OCI-LY7 (cell line): ENCODE measurements at regions not wholly inside any gene's neighbourhood (a gene's known extent, or its start where the extent isn't known, plus 50 kb on each side); places are given as distances from the start of the nearest gene placed in this dataset.
A peak's percentile ranks its signal among the peaks of the same experiment; 100 is the strongest.

ENCODE experiments used
- BruUV-seq: library from RNA; stranded (reverse); fragments of 400-500 nt; replicated peaks from 2 replicates; lab custom pipeline; 2021; lab: Mats Ljungman, UMichigan
- CTCF ChIA-PET: fragments of 300-600 bp; sonication (Branson Sonifier 250); formaldehyde crosslinking; loops from one replicate; lab custom pipeline; 2022; ENCODE audit warnings: antibody characterized with exemption; ENCODE audit not compliant: unreplicated experiment; lab: Charles Lee
- POLR2A ChIA-PET: fragments of 300-600 bp; sonication (Branson Sonifier 250); formaldehyde crosslinking; loops from one replicate; lab custom pipeline; 2022; ENCODE audit warnings: antibody characterized with exemption; lab: Charles Lee
- DNase-seq: peaks from one replicate; pipeline ENCODE4 v3.0.0-alpha.2; 2015; ENCODE audit warnings: low spot score
- H2AFZ ChIP-seq: fragments of 200-600 bp; sonication (generic), shearing (Covaris generic); 2 replicates; pipeline ENCODE4 v1.6.1; 2014; ENCODE audit warnings: mild to moderate bottlenecking, antibody characterized with exemption, low read length, moderate library complexity
- H3K27ac ChIP-seq: fragments of 200-600 bp; sonication (generic); 2 replicates; pipeline ENCODE4 v1.5.1; 2014; ENCODE audit warnings: mixed run types, low read depth, mild to moderate bottlenecking, moderate library complexity, low read length, inconsistent platforms; ENCODE audit not compliant: poor library complexity, severe bottlenecking
- H3K36me3 ChIP-seq: fragments of 200-600 bp; sonication (generic); 2 replicates; pipeline ENCODE4 v1.6.1; 2014; ENCODE audit warnings: mild to moderate bottlenecking, antibody characterized with exemption, low read length, moderate library complexity, mixed read lengths; ENCODE audit not compliant: insufficient read depth
- H3K4me1 ChIP-seq: fragments of 200-600 bp; sonication (generic); 2 replicates; pipeline ENCODE4 v1.5.1; 2014; ENCODE audit warnings: mild to moderate bottlenecking, low read length; ENCODE audit not compliant: insufficient read depth, poor library complexity, severe bottlenecking
- H3K4me2 ChIP-seq: fragments of 200-600 bp; sonication (generic); 2 replicates; pipeline ENCODE4 v1.6.1; 2014; ENCODE audit warnings: mild to moderate bottlenecking, low read length
- H3K4me3 ChIP-seq: fragments of 200-600 bp; sonication (generic); 2 replicates; pipeline ENCODE4 v1.5.1; 2014; ENCODE audit warnings: mild to moderate bottlenecking, low read depth, low read length; ENCODE audit not compliant: poor library complexity, severe bottlenecking
- H3K79me2 ChIP-seq: fragments of 200-600 bp; sonication (generic); 2 replicates; pipeline ENCODE4 v1.6.1; 2016; ENCODE audit warnings: low read depth, mild to moderate bottlenecking, low read length, moderate library complexity, mixed read lengths; ENCODE audit not compliant: insufficient read depth
- H3K9me2 ChIP-seq: fragments of 200-600 bp; sonication (generic); 2 replicates; pipeline ENCODE4 v1.6.1; 2016; ENCODE audit warnings: mild to moderate bottlenecking, low read length, mixed read lengths; ENCODE audit not compliant: insufficient read depth
- H3K9me3 ChIP-seq: fragments of 200-600 bp; sonication (generic); 2 replicates; pipeline ENCODE4 v1.6.1; 2014; ENCODE audit warnings: mild to moderate bottlenecking, mixed run types, low read length, mixed read lengths
- H4K20me1 ChIP-seq: fragments of 200-600 bp; sonication (generic); 2 replicates; pipeline ENCODE4 v1.6.1; 2014; ENCODE audit warnings: mild to moderate bottlenecking, antibody characterized with exemption, low read length, moderate library complexity, mixed read lengths; ENCODE audit not compliant: insufficient read depth
- EZH2phosphoT487 ChIP-seq: fragments of 200-600 bp; sonication (generic); IDR thresholded peaks from 2 replicates; pipeline ENCODE4 v1.6.1; 2018; ENCODE audit warnings: low read depth, borderline replicate concordance, mild to moderate bottlenecking, mixed run types, antibody characterized with exemption, low read length, moderate library complexity, mixed read lengths
- intact Hi-C: fragments of 100-400 bp; cut with micrococcal nuclease; formaldehyde crosslinking; loops from one replicate; pipeline ENCODE4 v1.10.0; 2022; ENCODE audit not compliant: unreplicated experiment
- TF ChIP-seq, protein P1 (sequence below): fragments of 200-600 bp; sonication (generic); conservative IDR thresholded peaks from 2 replicates; pipeline ENCODE4 v1.5.1; 2014; ENCODE audit warnings: mild to moderate bottlenecking, antibody characterized with exemption, low read length, moderate library complexity, mixed read lengths

DNA sequence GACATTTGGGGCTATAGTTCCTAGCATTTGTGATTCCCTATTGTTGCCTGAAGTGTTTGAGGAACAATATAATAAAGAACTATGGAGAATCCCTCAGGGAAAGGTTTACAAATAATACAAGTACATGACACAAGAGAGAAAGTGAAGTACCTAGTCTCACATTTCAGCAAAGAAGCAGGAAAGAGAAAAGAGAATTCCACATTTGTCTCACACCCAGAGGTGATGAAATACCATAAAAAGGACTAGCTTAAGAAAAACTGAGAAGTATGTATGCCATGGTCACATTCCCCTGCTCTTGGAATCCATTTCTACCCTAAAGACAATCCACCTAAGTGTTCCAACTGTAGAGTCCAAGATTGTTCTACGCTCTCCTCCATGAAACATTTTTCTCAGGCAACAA, 79.0 kb upstream of the TARS1 start:
- H3K36me3 ChIP-seq: no peaks in the 10 kb centered on the region; the same call in 1 of the 2 replicates
- H2AFZ ChIP-seq: no peak overlapping the region
- H3K9me2 ChIP-seq: no peaks in the 10 kb centered on the region
- intact Hi-C loops: no loop called here
- TF ChIP-seq, protein P1, sequence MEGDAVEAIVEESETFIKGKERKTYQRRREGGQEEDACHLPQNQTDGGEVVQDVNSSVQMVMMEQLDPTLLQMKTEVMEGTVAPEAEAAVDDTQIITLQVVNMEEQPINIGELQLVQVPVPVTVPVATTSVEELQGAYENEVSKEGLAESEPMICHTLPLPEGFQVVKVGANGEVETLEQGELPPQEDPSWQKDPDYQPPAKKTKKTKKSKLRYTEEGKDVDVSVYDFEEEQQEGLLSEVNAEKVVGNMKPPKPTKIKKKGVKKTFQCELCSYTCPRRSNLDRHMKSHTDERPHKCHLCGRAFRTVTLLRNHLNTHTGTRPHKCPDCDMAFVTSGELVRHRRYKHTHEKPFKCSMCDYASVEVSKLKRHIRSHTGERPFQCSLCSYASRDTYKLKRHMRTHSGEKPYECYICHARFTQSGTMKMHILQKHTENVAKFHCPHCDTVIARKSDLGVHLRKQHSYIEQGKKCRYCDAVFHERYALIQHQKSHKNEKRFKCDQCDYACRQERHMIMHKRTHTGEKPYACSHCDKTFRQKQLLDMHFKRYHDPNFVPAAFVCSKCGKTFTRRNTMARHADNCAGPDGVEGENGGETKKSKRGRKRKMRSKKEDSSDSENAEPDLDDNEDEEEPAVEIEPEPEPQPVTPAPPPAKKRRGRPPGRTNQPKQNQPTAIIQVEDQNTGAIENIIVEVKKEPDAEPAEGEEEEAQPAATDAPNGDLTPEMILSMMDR: no peak
- TF ChIP-seq EZH2phosphoT487: no peak
- H3K79me2 ChIP-seq: no peaks in the 10 kb centered on the region
- no peak for DNase-seq
- peaks cover 17% of the 10 kb centered on the region; the same call in 1 of the 2 replicates for H3K9me3 ChIP-seq
- POLR2A ChIA-PET: no interaction called here
- H3K4me1 ChIP-seq: peaks cover 23% of the 10 kb centered on the region
- H3K27ac ChIP-seq: no peak overlapping the region
- no peak overlapping the region for H3K4me2 ChIP-seq
- CTCF ChIA-PET: interaction anchor here (0.6 kb wide), 1 partner anchor 85 kb away, joined by 3 read pairs; no protein-coding TSS in a partner anchor
- BruUV-seq: no TSS peak
- H4K20me1 ChIP-seq: no peaks in the 10 kb centered on the region
- no peak overlapping the region for H3K4me3 ChIP-seq

DNA sequence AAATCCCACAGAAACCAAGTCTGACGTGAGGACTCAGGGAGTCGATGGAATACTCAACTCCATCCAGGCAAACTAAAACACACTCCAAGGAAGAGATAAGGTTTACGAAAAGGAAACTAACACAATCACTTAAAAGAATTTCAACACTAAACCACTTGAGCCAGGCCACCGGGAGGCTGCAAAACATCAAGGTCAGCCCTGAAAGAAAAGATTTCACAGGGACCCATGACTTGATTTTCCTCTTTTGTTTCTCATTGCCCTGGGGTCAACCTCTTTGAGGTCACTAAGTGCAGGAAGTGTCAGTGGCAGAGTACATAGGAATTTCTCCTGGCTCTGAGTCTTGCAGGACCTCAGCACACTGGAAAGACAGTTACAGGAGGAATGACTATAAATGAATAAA, 77.8 kb upstream of the TARS1 start:
- Histone ChIP-seq H2AFZ (peak overlapping the region; percentile 10; the same call in 1 of the 2 replicates), H3K9me3 (peaks cover 17% of the 10 kb centered on the region; the same call in 1 of the 2 replicates), H3K4me1 (peaks cover 34% of the 10 kb centered on the region), H3K4me3 (no peak overlapping the region), H3K27ac (no peak overlapping the region), H3K9me2 (no peaks in the 10 kb centered on the region), H3K36me3 (no peaks in the 10 kb centered on the region; the same call in 1 of the 2 replicates), H3K79me2 (no peaks in the 10 kb centered on the region), H3K4me2 (no peak overlapping the region), H4K20me1 (no peaks in the 10 kb centered on the region)
- intact Hi-C loops: no loop called here
- ChIA-PET POLR2A (interaction anchor here (0.6 kb wide), 1 partner anchor 197 kb away, joined by 4 read pairs; no protein-coding TSS in a partner anchor), CTCF (no interaction called here)
- no TSS peak for BruUV-seq
- TF ChIP-seq, protein P1: no peak
- no peak for TF ChIP-seq EZH2phosphoT487
- no peak for DNase-seq

DNA sequence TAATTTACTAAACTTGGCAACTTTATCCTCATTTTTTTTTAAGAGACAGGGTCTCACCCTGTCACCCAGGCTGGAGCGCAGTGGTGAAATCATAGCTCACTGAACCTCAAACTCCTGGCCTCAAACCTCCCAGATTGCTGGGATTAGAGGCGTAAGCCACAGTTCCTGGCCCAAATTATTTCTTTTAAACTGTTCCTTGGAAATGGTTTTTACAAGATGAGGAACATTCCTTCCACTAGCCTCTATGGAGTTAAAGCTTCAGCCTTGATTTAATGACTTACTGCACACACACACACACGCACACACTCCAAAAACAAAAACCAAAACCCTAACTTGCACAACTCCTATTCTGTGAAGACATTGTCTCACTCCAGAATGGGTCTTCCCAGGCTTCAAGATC, 77.2 kb upstream of the TARS1 start:
- Histone ChIP-seq H3K27ac (peak overlapping the region; percentile 70), H4K20me1 (no peaks in the 10 kb centered on the region), H3K4me2 (no peak overlapping the region), H3K36me3 (no peaks in the 10 kb centered on the region; the same call in 1 of the 2 replicates), H3K4me1 (peaks cover 38% of the 10 kb centered on the region), H3K9me3 (peaks cover 17% of the 10 kb centered on the region; the same call in 1 of the 2 replicates), H3K4me3 (no peak overlapping the region), H3K79me2 (no peaks in the 10 kb centered on the region), H3K9me2 (no peaks in the 10 kb centered on the region), H2AFZ (peak overlapping the region; percentile 47; the same call in 1 of the 2 replicates)
- CTCF ChIA-PET: no interaction called here
- DNase-seq: no peak
- TF ChIP-seq, protein P1: no peak
- no peak for TF ChIP-seq EZH2phosphoT487
- intact Hi-C loops: no loop called here
- POLR2A ChIA-PET: interaction anchor here (0.6 kb wide), 1 partner anchor 198 kb away, joined by 4 read pairs; no protein-coding TSS in a partner anchor
- no TSS peak for BruUV-seq
